Retinal pigment epithelial cell (primary cell): ENCODE measurements at regions not wholly inside any gene's neighbourhood (a gene's known extent, or its start where the extent isn't known, plus 50 kb on each side); places are given as distances from the start of the nearest gene placed in this dataset.
"Not testable (repeated sequence)": the region's sequence is repeated elsewhere in the genome, so short reads cannot be mapped to it uniquely, and the experiment has no call there.

Source experiments
- DNase-seq: peaks from one replicate; pipeline ENCODE4 v3.0.0-alpha.2; 2010; ENCODE audit warnings: low read depth
- H3K4me3 ChIP-seq: 2 replicates; pipeline ENCODE4 v1.5.1; 2011; ENCODE audit warnings: mild to moderate bottlenecking, low read length, control low read depth, moderate library complexity
- TF ChIP-seq, protein P1 (sequence below): conservative IDR thresholded peaks from 2 replicates; pipeline ENCODE4 v1.5.1; 2011; ENCODE audit warnings: low read depth, low read length, control low read depth, inconsistent platforms

DNA sequence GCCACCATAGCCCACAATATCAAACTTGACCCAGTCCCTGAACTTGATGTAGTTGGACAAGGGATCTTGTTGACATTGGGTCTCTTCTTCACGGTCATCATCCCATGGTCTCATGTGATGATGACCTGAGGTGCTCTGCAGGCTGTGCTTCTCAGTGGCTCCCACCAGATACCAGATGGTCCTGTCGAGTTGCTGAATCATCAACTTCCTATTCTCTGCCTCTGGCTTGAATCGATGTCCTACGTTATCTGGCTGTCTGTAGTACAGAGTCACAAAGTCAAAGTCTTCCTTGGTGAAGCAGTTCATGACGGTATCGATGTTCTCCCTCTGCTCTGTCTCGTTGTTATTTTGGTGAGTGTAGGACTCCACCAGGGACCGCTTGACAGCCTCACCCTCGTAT, 145.7 kb upstream of the ALDH3B2 start:
- no peak overlapping the region for H3K4me3 ChIP-seq
- TF ChIP-seq, protein P1, sequence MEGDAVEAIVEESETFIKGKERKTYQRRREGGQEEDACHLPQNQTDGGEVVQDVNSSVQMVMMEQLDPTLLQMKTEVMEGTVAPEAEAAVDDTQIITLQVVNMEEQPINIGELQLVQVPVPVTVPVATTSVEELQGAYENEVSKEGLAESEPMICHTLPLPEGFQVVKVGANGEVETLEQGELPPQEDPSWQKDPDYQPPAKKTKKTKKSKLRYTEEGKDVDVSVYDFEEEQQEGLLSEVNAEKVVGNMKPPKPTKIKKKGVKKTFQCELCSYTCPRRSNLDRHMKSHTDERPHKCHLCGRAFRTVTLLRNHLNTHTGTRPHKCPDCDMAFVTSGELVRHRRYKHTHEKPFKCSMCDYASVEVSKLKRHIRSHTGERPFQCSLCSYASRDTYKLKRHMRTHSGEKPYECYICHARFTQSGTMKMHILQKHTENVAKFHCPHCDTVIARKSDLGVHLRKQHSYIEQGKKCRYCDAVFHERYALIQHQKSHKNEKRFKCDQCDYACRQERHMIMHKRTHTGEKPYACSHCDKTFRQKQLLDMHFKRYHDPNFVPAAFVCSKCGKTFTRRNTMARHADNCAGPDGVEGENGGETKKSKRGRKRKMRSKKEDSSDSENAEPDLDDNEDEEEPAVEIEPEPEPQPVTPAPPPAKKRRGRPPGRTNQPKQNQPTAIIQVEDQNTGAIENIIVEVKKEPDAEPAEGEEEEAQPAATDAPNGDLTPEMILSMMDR: no peak
- no peak for DNase-seq

DNA sequence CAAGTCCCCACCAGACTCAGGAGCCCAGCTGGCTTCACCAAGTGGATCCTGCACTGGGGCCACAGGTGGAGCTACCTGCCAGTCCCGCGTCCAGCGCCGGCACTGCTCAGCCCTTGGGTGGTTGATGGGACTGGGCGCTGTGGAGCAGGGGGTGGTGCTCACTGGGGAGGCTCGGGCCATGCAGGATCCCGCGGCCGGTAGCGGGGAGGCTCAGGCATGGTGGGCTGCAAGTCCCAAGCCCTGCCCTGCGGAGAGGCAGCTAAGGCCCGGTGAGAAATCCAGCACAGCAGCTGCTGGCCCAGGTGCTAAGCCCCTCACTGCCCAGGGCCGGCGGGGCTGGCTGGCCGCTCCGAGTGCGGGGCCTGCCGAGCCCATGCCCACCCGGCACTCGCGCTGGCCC, 143.1 kb upstream of the ALDH3B2 start:
- not testable (repeated sequence) for H3K4me3 ChIP-seq, DNase-seq

DNA sequence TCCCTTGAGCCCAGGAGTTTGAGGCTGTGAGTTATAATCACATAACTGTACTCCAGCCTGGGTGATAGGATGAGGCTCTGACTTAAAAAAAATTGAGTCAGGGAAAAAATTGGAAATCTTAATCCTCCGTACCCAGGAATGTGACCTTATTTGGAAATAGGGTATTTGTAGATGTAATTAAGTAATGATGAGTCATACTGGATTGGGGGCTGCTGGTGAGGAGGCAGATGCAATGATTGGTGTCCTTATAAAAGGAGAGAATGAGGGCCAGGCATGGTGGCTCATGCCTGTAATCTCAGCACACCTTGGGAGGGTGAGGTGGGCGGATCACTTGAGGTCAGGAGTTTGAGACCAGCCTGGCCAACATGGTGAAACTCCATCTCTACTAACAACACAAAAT, 134.9 kb upstream of the ALDH3B2 start:
- peak; percentile 23 for DNase-seq
- H3K4me3 ChIP-seq: not testable (repeated sequence)

DNA sequence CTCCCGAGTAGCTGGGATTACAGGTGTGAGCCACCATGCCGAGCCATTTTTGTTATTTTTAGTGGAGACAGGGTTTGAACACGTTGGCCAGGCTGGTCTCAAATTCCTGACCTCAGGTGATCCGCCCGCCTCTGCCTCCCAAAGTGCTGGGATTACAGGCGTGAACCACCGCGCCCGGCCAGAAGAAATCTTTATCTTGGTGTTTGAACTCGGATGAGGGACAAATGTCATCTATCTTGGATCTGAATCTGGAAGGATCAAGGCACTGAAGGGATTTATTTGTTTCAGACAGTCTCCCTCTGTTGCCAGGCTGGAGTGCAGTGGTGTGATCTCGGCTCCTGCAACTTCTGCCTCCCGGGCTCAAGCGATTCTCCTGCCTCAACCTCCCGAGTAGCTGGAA, 133.5 kb upstream of the ALDH3B2 start:
- H3K4me3 ChIP-seq, DNase-seq: not testable (repeated sequence)

DNA sequence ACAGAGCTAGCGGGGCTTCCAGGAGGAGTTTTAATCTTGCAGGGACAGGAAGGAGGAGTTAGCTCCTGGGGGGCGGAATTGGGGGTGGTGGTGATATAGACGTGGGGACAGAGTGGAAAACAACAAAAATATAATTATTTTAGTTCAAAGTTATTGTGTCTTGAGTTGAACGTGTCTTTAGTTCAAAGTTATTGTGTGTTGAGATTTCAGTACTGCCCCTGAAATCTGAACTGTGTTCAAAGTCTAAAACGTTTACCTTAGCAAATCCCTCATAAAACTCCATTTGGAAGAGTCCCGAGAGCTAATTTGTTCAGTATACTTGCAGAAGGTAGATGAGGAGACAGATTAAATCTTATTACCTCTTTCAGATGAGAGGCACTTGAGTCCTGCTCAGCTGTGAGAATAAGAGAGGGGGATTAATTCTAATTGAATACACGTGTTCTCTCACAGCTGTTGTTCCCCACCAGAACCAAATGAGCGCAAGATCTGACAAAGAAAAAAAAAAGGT, 132.4 kb upstream of the ALDH3B2 start:
- H3K4me3 ChIP-seq, DNase-seq: not testable (repeated sequence)

DNA sequence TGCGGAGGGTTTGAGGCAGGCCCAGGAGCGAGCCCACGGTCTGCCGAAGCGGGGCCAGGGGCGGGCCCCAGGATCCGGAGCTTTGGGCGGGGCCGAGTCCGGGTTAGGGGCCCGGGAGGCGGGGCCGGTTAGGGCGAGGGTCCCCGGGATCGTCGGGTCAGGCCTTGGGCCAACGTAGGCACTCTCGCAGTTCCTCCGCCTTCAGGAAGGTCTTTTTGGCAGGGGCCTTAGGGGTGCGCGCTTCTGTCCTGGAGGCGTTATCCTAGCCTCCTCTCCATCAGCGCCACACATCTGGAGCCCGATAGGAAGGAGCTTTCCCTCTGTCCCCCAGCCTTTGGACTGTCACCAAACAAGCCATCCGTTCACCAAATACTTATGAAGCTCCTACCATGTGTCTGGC, 131.8 kb upstream of the ALDH3B2 start:
- peak overlapping the region; percentile 55 for H3K4me3 ChIP-seq
- DNase-seq: not testable (repeated sequence)

DNA sequence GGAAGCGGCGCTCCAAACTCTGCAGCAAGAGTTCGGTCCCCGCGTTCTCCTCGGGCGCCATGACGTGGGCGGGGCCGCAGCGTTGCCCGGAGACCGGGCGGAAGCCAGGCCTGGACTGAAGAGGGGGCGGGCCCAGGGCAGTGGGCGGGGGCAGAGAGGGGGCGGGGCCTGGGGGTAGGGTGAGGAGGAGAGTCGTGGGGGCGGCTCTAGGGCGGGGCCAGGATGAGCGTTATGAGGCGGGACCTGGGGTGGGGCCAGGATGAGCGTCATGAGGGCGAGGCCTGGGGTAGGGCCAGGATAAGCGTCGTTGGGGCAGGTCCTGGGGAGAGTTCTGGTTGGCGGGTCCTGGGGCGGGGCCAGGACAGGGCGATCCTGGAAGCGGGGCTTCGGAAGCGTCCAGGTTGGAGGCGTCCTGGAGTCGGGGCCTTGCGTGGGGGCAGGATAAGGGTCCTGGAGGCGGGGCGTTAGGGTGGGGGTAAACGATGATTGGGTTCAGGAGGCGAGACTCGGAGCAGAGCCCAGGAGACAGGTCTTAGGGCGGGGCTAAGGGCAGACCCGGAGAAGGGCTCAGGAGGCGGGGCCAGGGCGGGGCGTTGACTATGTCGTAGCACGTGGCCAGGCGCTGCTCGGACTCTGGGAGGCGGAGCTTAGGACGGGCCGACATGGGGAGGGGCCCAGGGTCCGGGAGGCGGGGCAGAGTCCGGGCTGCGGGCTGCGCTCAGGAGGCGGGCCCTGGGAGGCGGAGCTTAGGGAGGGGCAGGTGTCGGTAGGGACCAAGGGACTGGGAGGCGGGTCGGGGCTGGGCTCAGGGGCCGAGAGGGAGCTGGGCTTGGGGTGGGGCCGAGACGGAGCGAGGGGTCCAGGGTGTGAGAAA, 131.1 kb upstream of the ALDH3B2 start:
- H3K4me3 ChIP-seq: peak overlapping the region; percentile 64

DNA sequence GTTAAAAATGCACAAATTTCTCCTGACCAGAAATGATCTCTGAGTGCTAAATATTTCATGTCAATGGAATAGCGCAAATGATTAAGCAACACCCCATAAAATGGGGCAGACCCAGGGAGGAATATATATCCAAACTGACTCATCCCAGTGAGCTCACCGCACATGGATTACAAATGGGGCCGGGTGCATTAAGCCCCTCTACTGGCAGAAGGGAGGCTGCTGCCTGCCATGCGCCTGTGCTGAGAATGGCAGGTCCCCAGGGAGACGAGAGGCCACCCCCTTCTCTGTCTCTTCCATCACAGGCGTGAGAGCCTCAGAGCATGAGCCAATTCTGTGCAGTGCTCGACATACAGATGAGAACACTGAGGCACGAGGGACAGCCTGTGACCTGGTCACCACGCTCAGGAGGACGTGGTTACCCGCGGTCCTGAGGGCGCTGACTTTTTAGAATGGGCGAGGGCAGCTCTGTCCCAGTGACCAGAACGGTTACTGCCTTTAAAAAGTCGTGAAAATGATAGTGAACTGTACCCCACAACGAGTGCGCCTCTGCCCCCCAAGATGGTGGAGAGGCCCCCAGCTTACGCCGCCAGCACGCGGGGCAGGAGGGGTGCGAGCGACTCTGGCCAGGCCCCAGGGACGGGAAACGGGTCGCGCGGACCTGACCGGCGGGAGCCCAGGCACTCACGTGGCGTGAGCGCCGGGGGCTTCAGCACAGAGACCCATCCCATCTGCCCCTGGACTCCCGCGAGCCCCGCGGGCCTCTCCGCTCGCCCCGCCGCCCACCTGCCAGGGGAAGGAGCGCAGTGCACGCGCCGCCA, 130.2 kb upstream of the ALDH3B2 start:
- H3K4me3 ChIP-seq: peak overlapping the region; percentile 64
- DNase-seq: peak; percentile 18

More for the DNA sequence above, 131.1 kb upstream of the ALDH3B2 start:
- DNase-seq: peak; percentile 89

DNA sequence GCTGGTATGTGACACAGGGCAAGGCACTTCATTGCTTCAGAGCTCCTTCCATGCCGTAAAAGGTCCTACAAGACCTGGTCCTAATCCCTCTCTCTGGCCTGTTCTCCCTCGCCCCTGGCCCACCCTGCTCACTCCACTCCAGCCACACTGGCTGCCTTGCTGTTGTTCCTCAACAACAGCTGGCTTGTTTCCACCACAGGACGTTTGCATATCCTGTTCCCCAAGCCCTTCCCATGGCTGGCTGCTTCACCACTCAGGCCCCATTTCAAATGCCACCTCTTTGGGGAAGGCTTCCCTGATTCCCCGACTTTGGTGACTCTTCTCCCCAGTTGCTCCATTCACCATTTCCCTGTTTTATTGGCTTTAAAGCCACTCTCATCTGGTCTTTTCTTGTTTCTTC, 129.1 kb upstream of the ALDH3B2 start:
- DNase-seq, H3K4me3 ChIP-seq: not testable (repeated sequence)

DNA sequence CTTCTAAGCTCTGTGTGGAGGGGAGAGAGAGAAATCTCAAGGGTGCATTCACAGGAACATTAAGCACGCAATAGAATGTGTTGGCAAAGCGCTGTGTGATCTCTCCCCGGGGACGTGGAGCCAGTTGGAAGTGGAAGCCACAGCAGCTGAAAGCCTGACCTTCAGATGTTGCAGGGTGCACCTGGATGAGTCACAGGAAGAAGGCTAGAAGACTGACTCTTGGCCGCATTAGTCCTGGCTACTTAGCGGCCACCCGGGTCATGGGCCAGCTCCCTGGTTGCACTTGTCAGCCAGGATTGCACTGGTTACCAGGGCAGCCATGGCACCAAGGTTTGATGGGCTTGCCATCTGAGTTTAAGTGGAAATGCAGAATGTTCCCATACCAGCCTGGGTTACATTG, 128.6 kb upstream of the ALDH3B2 start:
- DNase-seq, H3K4me3 ChIP-seq: not testable (repeated sequence)

DNA sequence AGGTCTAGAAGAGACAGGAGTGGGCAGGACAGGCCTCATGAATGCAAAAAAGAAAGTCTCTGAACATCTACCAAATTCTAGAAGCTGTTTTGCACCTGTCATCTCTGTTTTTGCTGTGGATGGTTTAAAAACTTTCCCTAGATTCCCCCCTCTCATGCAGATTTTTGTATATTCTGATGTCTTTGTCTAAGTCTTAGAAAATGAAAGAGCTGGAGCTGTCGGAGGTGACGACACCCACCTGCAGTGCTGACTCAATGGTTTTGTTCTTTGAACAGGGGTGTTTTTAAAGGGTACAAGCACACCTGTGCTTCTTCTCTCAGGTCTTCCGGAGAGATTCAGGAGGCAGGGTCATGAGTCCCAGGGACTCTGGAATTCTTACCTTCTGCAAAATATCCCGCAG, 128.2 kb upstream of the ALDH3B2 start:
- not testable (repeated sequence) for H3K4me3 ChIP-seq, DNase-seq

DNA sequence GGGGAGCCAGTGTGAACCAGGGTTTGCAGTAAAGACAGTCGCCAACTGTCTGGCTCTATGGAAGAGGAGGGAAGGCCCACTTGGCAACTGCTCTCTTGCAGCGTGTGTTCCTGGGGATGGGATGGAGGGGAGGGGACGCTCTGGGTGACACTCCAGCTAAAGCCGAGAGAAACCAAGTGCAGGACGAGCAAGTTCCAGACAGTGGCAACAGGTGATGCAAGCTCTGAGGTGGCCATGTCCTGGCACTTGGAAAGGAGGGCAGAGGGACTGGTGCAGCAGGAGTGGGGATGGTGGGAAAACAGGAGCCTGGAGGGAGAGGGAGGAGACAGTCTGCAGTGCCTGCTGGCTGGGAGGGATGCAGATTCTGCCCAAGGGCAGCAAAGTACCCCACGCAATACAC, 127.0 kb upstream of the ALDH3B2 start:
- H3K4me3 ChIP-seq, DNase-seq: not testable (repeated sequence)

DNA sequence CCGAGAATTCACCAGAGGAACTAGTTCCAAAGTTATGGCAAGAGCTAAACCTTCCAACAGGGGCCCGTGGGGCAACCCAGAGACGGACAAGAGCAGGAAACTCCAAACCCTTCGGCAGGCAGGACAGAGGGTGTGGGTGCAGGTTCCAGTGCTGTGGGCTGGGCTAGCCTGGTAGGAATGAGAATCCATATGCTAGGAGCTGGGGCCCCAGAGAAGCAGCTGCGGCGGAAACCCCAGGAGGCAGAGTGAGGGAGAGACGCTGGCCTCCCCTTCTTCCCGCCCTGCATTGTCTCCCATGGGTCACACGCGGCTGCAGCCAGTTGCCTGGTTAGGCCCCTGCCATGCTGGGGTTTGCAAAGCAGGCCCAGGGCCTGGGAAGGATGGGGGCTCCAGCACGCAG, 126.2 kb upstream of the ALDH3B2 start:
- H3K4me3 ChIP-seq, DNase-seq: not testable (repeated sequence)

DNA sequence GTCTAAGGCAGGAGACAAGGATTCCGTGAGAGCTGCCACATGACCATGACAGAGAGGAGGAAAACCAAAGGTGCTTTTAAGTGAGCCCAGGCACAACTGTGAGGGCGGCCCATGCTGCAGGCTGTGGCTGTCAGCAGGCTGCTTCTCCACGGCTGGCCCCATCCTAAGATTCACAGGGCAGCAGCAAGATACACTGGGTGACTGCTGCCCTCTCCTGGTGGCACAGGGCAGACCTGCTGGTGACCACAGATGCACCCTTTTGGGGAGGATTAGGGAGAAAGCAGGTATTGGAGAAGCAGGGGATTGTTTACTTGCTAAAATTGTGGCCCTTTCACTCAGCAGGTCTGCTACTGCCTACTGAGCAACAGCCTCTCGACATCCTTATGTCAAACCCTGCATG, 125.4 kb upstream of the ALDH3B2 start:
- not testable (repeated sequence) for H3K4me3 ChIP-seq, DNase-seq
- TF ChIP-seq, protein P1: peak; percentile 33

DNA sequence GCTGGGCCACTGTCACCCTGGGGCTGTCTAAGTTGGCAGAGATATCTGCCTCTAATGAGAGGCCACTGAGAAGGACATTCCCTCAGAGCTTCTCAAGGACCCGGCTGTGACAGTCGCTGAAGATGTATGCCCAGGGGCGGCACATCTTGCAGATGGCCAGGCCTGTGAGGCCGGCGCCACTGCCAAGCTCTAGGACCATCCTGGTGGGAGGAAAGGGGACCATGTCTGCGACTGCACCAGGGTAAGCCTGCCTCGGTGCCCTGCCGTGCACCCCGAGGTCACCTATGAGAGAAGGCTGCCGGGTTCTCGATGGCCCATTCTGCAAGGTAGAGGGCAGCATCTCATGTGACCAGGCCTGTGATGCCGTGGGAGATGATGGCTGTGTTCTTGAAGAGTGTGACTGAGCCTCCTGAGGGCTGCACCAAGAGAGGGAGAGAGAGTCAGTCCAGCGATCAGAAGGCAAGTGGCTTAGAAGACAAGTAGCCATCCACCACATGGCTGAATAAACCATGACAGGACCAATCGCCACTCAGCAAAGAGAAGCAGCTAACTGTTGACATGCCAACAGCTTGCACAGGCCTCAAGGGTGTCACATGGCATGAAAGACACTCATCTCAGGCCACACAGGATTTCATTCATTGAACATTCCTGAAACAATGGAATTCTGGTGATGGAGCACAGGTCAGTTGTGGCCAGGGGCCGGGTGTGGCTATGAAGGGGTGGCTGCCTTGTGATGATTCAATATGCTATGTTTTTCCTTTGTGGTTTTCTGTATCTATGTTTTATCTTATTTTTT, 123.5 kb upstream of the ALDH3B2 start:
- H3K4me3 ChIP-seq: not testable (repeated sequence)

More for the DNA sequence above, 123.5 kb upstream of the ALDH3B2 start:
- DNase-seq: not testable (repeated sequence)
